ENCODE measurements at regions not wholly inside any gene's neighbourhood (a gene's known extent, or its start where the extent isn't known, plus 50 kb on each side); places are given as distances from the start of the nearest gene placed in this dataset.

DNA sequence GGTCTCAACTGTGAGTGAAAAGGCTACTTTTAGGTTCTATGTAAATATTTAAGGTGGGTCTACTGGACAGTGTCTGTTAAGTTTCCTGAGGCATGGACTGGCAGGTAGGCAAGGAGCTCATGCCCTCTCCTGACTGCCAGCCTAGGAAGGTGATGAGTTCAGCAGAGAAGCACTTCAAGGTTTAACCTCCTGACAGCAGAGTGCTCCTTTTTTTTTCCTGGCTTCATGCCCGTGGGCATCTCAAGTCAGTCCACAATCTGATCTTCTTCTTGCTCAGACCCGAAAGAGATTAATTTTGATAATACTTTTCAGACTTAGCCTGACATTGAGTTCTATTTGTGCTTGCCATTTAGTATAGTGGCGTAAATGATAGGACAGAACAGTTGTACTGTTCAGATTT lies 241.9 kb upstream of the NREP start:
- intact Hi-C loops (cut with DNase I; ENCODE audit: low total_unique reads) = no loop called here
- no peak for DNase-seq

GRCh38 chr5:111997711-111998110 lies 240.7 kb upstream of the NREP start:
- Histone ChIP-seq H3K4me1 (no peaks in the 10 kb centered on the region), H3K4me3 (no peak overlapping the region), H3K36me3 (no peaks in the 10 kb centered on the region), H3K27ac (no peak overlapping the region), H3K9me3 (no peaks in the 10 kb centered on the region), H3K27me3 (no peaks in the 10 kb centered on the region)
- WGBS, 2 donors (ENCODE audit: low coverage in 1 of 2) = 55 to 100% methylated on average over 1 to 3 of the region's 3 CpGs
- intact Hi-C loops (cut with DNase I; ENCODE audit: low total_unique reads) (no loop called here), in situ Hi-C loops (cut with MboI; ENCODE audit: low pct_ligation_motif_present in 1 of 4, low pct_unique_long_range_greater_than_20kb in 1 of 4, low sequenced_read_pairs in 3 of 4) (no loop called here)
- DNase-seq = no peak
- TF ChIP-seq POLR2A (IDR thresholded peaks at IDR 0.05) (no peak), EP300 (IDR thresholded peaks at IDR 0.05; ENCODE audit: low read depth) (no peak), POLR2AphosphoS5 (IDR thresholded peaks at IDR 0.05) (no peak)
- TF ChIP-seq, protein P1, sequence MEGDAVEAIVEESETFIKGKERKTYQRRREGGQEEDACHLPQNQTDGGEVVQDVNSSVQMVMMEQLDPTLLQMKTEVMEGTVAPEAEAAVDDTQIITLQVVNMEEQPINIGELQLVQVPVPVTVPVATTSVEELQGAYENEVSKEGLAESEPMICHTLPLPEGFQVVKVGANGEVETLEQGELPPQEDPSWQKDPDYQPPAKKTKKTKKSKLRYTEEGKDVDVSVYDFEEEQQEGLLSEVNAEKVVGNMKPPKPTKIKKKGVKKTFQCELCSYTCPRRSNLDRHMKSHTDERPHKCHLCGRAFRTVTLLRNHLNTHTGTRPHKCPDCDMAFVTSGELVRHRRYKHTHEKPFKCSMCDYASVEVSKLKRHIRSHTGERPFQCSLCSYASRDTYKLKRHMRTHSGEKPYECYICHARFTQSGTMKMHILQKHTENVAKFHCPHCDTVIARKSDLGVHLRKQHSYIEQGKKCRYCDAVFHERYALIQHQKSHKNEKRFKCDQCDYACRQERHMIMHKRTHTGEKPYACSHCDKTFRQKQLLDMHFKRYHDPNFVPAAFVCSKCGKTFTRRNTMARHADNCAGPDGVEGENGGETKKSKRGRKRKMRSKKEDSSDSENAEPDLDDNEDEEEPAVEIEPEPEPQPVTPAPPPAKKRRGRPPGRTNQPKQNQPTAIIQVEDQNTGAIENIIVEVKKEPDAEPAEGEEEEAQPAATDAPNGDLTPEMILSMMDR (IDR thresholded peaks at IDR 0.05) = no peak

More for the DNA sequence above, 241.9 kb upstream of the NREP start:
- WGBS, 2 donors (ENCODE audit: low coverage in 1 of 2) = 76 to 80% methylated on average over 3 of the region's 3 CpGs
- Histone ChIP-seq H3K9me3 (no peaks in the 10 kb centered on the region), H3K27ac (no peak overlapping the region), H3K4me3 (no peak overlapping the region), H3K36me3 (no peaks in the 10 kb centered on the region), H3K4me1 (no peaks in the 10 kb centered on the region), H3K27me3 (no peaks in the 10 kb centered on the region)
- in situ Hi-C loops (cut with MboI; ENCODE audit: low pct_ligation_motif_present in 1 of 4, low pct_unique_long_range_greater_than_20kb in 1 of 4, low sequenced_read_pairs in 3 of 4) = no loop called here
- TF ChIP-seq, protein P1 (IDR thresholded peaks at IDR 0.05) = no peak
- no peak for TF ChIP-seq EP300 (IDR thresholded peaks at IDR 0.05; ENCODE audit: low read depth)
- no peak for TF ChIP-seq POLR2A (IDR thresholded peaks at IDR 0.05)
- TF ChIP-seq POLR2AphosphoS5 (IDR thresholded peaks at IDR 0.05) = no peak

DNA sequence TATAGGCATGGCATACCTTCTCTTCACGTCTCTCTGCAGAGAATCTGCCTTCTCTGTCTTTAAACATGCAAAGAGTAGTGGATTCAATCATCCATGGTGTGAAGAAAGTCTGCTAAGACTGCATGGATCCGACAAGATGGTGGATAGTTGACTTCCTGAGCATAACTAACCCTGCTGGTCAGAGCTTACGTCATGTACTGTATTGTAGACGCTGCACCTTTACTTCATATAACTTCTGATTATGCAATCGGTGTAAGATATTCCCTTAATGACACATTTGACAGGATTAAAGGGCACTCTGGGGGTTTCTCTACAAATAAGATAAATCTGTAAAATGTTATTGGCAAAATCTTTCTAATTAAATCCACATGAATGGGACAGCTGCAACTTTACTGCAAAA lies 240.3 kb upstream of the NREP start:
- Histone ChIP-seq H3K4me1 (no peaks in the 10 kb centered on the region), H3K9me3 (no peaks in the 10 kb centered on the region), H3K36me3 (no peaks in the 10 kb centered on the region), H3K27ac (no peak overlapping the region), H3K4me3 (no peak overlapping the region), H3K27me3 (no peaks in the 10 kb centered on the region)
- in situ Hi-C loops (cut with MboI; ENCODE audit: low pct_ligation_motif_present in 1 of 4, low pct_unique_long_range_greater_than_20kb in 1 of 4, low sequenced_read_pairs in 3 of 4) (no loop called here), intact Hi-C loops (cut with DNase I; ENCODE audit: low total_unique reads) (no loop called here)
- DNase-seq = no peak
- 78 to 81% methylated on average over 4 to 5 of the region's 5 CpGs for WGBS, 2 donors (ENCODE audit: low coverage in 1 of 2)
- TF ChIP-seq EP300 (IDR thresholded peaks at IDR 0.05; ENCODE audit: low read depth) (no peak), POLR2A (IDR thresholded peaks at IDR 0.05) (no peak), POLR2AphosphoS5 (IDR thresholded peaks at IDR 0.05) (no peak)
- TF ChIP-seq, protein P1 (IDR thresholded peaks at IDR 0.05) = no peak

DNA sequence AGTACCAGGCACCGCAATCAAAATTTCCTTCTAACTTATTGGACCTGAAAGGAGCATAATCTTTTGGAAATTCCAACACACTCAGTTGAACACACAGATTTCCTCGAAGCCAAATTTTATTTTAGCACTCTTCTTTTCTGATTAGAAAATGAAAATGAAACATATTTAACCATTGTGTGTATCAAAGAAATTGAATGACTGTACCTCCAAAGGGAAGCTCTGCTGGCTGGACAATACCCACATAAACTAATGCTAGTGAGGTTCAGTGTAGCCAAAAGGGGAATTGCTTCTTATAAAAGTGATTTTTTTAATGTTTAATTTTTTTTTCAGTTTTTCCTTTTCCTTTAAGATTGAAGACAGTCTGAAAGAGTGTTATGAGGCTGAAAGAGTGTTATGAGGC lies 239.6 kb upstream of the NREP start:
- no peaks in the 10 kb centered on the region for H3K9me3 ChIP-seq
- 70 to 75% methylated on average over 2 of the region's 2 CpGs for WGBS, 2 donors (ENCODE audit: low coverage in 1 of 2)
- no peak for TF ChIP-seq POLR2A (IDR thresholded peaks at IDR 0.05)
- no peak for TF ChIP-seq POLR2AphosphoS5 (IDR thresholded peaks at IDR 0.05)
- TF ChIP-seq, protein P1 (IDR thresholded peaks at IDR 0.05) = no peak
- no peaks in the 10 kb centered on the region for H3K36me3 ChIP-seq
- no peaks in the 10 kb centered on the region for H3K27me3 ChIP-seq
- DNase-seq = no peak
- intact Hi-C loops (cut with DNase I; ENCODE audit: low total_unique reads) = no loop called here
- H3K4me1 ChIP-seq = no peaks in the 10 kb centered on the region
- in situ Hi-C loops (cut with MboI; ENCODE audit: low pct_ligation_motif_present in 1 of 4, low pct_unique_long_range_greater_than_20kb in 1 of 4, low sequenced_read_pairs in 3 of 4) = no loop called here
- H3K4me3 ChIP-seq = no peak overlapping the region
- no peak overlapping the region for H3K27ac ChIP-seq
